Smooth muscle cell (in vitro differentiated cells): ENCODE measurements at regions not wholly inside any gene's neighbourhood (a gene's known extent, or its start where the extent isn't known, plus 50 kb on each side); places are given as distances from the start of the nearest gene placed in this dataset.

Experiments
- DNase-seq: peaks from one replicate; lab custom pipeline; 2025; ENCODE audit not compliant: unreplicated experiment; lab: John Stamatoyannopoulos, UW
- H2AFZ ChIP-seq: fragments of 200-600 bp; sonication (generic); 2 replicates; pipeline ENCODE4 v1.6.0; 2016; ENCODE audit warnings: antibody characterized with exemption, low read depth, mild to moderate bottlenecking
- H3F3A ChIP-seq: fragments of 200-600 bp; sonication (generic); 2 replicates; pipeline ENCODE4 v1.6.0; 2017; ENCODE audit warnings: antibody characterized with exemption, low read depth
- H3K27ac ChIP-seq: fragments of 200-600 bp; sonication (generic); 2 replicates; pipeline ENCODE4 v1.5.1; 2016; ENCODE audit warnings: low read depth, mild to moderate bottlenecking
- H3K27me3 ChIP-seq: fragments of 200-600 bp; sonication (generic); 2 replicates; pipeline ENCODE4 v1.6.1; 2016; ENCODE audit warnings: low read depth, mild to moderate bottlenecking
- H3K36me3 ChIP-seq: fragments of 200-600 bp; sonication (generic); 2 replicates; pipeline ENCODE4 v1.5.1; 2016; ENCODE audit warnings: low read depth
- H3K4me1 ChIP-seq: fragments of 200-600 bp; sonication (generic); 2 replicates; pipeline ENCODE4 v1.5.1; 2016; ENCODE audit warnings: low read depth
- H3K4me2 ChIP-seq: fragments of 200-600 bp; sonication (generic); 2 replicates; pipeline ENCODE4 v1.6.0; 2016; ENCODE audit warnings: mild to moderate bottlenecking
- H3K4me3 ChIP-seq: fragments of 200-600 bp; sonication (generic); 2 replicates; pipeline ENCODE4 v1.5.1; 2016; ENCODE audit warnings: mild to moderate bottlenecking
- H3K79me2 ChIP-seq: fragments of 200-600 bp; sonication (generic); 2 replicates; pipeline ENCODE4 v1.6.0; 2016; ENCODE audit warnings: low read depth, mild to moderate bottlenecking
- H3K9ac ChIP-seq: fragments of 200-600 bp; sonication (generic); 2 replicates; pipeline ENCODE4 v1.6.0; 2016; ENCODE audit warnings: low read depth
- H3K9me3 ChIP-seq: fragments of 200-600 bp; sonication (generic); replicated peaks from 2 replicates; pipeline ENCODE4 v1.5.1; 2016; ENCODE audit warnings: low read depth
- H4K20me1 ChIP-seq: fragments of 200-600 bp; sonication (generic); 2 replicates; pipeline ENCODE4 v1.6.0; 2016; ENCODE audit warnings: low read depth
- CTCF ChIP-seq: fragments of 200-600 bp; sonication (generic); IDR thresholded peaks from 2 replicates; pipeline ENCODE4 v1.5.1; 2017; ENCODE audit warnings: borderline replicate concordance, mild to moderate bottlenecking, antibody characterized with exemption; ENCODE audit not compliant: insufficient read depth, poor library complexity, severe bottlenecking
- WGBS: methylation state at CpG from one replicate; pipeline ENCODE4 v1.1.7; 2016; ENCODE audit warnings: low lambda C conversion rate; 5-methylcytosine and 5-hydroxymethylcytosine counted together

GRCh38 chr4:186820391-186820891, 96.8 kb upstream of the FAT1 start:
- no peaks in the 10 kb centered on the region for H3K9me3 ChIP-seq
- no peaks in the 10 kb centered on the region for H4K20me1 ChIP-seq
- no peak overlapping the region for H3K4me3 ChIP-seq
- H3K27ac ChIP-seq: no peak overlapping the region
- no peak for DNase-seq
- peaks cover 7% of the 10 kb centered on the region for H3K4me1 ChIP-seq
- no peak overlapping the region for H2AFZ ChIP-seq
- TF ChIP-seq CTCF: no peak
- no peak overlapping the region for H3K9ac ChIP-seq
- WGBS: 57% methylated on average over 4 of the region's 4 CpGs
- H3K27me3 ChIP-seq: no peaks in the 10 kb centered on the region
- no peaks in the 10 kb centered on the region for H3K79me2 ChIP-seq
- no peaks in the 10 kb centered on the region for H3K36me3 ChIP-seq
- H3K4me2 ChIP-seq: no peak overlapping the region
- no peaks in the 10 kb centered on the region for H3F3A ChIP-seq

- no peak for DNase-seq
- Histone ChIP-seq H3K4me1 (peaks cover 7% of the 10 kb centered on the region), H3K9ac (no peak overlapping the region), H3K27me3 (no peaks in the 10 kb centered on the region), H2AFZ (no peak overlapping the region), H3K9me3 (no peaks in the 10 kb centered on the region), H3F3A (no peaks in the 10 kb centered on the region), H3K79me2 (no peaks in the 10 kb centered on the region), H3K4me3 (no peak overlapping the region), H3K36me3 (no peaks in the 10 kb centered on the region), H3K4me2 (no peak overlapping the region), H4K20me1 (no peaks in the 10 kb centered on the region), H3K27ac (no peak overlapping the region)
- no peak for TF ChIP-seq CTCF
- WGBS: 65% methylated on average over 3 of the region's 3 CpGs
Measured at GRCh38 chr4:186823989-186824388, 100.3 kb upstream of the FAT1 start.

GRCh38 chr4:186825069-186825468, 101.4 kb upstream of the FAT1 start:
- Histone ChIP-seq H2AFZ (no peak overlapping the region), H3K9me3 (no peaks in the 10 kb centered on the region), H4K20me1 (no peaks in the 10 kb centered on the region), H3K4me3 (no peak overlapping the region), H3K27ac (no peak overlapping the region), H3K4me1 (peaks cover 6% of the 10 kb centered on the region), H3K4me2 (no peak overlapping the region), H3K79me2 (no peaks in the 10 kb centered on the region), H3K27me3 (no peaks in the 10 kb centered on the region), H3K36me3 (no peaks in the 10 kb centered on the region), H3K9ac (no peak overlapping the region), H3F3A (no peaks in the 10 kb centered on the region)
- TF ChIP-seq CTCF: no peak
- 71% methylated on average over 3 of the region's 3 CpGs for WGBS
- DNase-seq: no peak

- Histone ChIP-seq H3K27me3 (no peaks in the 10 kb centered on the region), H3F3A (no peaks in the 10 kb centered on the region), H3K36me3 (no peaks in the 10 kb centered on the region), H2AFZ (no peak overlapping the region), H3K4me2 (no peak overlapping the region), H3K9me3 (no peaks in the 10 kb centered on the region), H4K20me1 (no peaks in the 10 kb centered on the region), H3K4me1 (no peaks in the 10 kb centered on the region), H3K27ac (no peak overlapping the region), H3K79me2 (no peaks in the 10 kb centered on the region), H3K9ac (no peak overlapping the region), H3K4me3 (no peak overlapping the region)
- DNase-seq: no peak
- 66% methylated on average over 2 of the region's 2 CpGs for whole genome bisulfite sequencing
- no peak for TF ChIP-seq CTCF
Measured at GRCh38 chr4:186826006-186826405, 102.3 kb upstream of the FAT1 start.
